ENCODE measurements at regions not wholly inside any gene's neighbourhood (a gene's known extent, or its start where the extent isn't known, plus 50 kb on each side); places are given as distances from the start of the nearest gene placed in this dataset.

DNA sequence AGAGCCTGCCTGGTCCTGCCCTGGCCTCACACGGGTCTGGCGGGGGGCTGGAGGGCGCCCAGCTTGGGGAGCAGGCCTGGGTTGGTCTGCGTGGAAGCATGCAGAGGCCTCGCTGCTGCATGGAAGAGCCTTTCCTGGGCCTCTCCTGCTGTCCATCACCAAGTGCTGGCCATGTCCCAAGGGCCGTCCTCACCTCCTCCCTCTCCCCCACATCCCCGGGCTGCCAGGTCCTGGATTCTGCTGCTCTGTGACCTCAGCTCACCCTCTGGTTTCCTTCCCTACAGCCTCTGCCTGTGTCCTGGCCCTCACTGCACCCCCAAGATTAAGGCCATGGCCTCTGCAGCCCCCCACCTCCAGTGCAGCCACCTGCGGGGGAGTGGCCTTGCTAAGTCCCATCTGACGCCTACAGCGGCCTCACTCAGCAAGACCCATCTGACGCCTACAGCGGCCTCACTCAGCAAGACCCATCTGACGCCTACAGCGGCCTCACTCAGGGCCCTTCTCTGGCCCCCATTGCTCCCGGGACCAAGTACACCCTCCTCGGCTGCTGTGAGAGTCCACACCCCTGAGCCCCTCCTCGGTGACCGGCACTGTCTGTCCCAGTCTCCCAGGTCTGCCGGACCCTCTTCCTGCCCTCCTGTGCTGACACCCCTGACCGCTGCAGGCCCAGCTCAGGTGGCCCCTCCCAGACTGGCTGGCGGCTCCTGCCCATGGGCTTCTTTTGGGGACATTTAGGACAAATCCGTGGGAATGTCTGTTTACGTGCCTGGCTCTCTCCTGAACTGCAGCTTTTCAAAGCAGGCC lies 119.5 kb upstream of the B3GAT1 start:
- TF ChIP-seq, protein P1, sequence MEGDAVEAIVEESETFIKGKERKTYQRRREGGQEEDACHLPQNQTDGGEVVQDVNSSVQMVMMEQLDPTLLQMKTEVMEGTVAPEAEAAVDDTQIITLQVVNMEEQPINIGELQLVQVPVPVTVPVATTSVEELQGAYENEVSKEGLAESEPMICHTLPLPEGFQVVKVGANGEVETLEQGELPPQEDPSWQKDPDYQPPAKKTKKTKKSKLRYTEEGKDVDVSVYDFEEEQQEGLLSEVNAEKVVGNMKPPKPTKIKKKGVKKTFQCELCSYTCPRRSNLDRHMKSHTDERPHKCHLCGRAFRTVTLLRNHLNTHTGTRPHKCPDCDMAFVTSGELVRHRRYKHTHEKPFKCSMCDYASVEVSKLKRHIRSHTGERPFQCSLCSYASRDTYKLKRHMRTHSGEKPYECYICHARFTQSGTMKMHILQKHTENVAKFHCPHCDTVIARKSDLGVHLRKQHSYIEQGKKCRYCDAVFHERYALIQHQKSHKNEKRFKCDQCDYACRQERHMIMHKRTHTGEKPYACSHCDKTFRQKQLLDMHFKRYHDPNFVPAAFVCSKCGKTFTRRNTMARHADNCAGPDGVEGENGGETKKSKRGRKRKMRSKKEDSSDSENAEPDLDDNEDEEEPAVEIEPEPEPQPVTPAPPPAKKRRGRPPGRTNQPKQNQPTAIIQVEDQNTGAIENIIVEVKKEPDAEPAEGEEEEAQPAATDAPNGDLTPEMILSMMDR (IDR thresholded peaks at IDR 0.05), result no peak
- no peak for TF ChIP-seq POLR2AphosphoS5 (IDR thresholded peaks at IDR 0.05; ENCODE audit: insufficient read depth in 1 of 2, low read depth in 1 of 2)
- TF ChIP-seq POLR2A (IDR thresholded peaks at IDR 0.05), result no peak
